ENCODE measurements at regions not wholly inside any gene's neighbourhood (a gene's known extent, or its start where the extent isn't known, plus 50 kb on each side); places are given as distances from the start of the nearest gene placed in this dataset.
A peak's percentile ranks its signal among the peaks of the same experiment; 100 is the strongest.
"Not testable (repeated sequence)": the region's sequence is repeated elsewhere in the genome, so short reads cannot be mapped to it uniquely, and the experiment has no call there.

DNA sequence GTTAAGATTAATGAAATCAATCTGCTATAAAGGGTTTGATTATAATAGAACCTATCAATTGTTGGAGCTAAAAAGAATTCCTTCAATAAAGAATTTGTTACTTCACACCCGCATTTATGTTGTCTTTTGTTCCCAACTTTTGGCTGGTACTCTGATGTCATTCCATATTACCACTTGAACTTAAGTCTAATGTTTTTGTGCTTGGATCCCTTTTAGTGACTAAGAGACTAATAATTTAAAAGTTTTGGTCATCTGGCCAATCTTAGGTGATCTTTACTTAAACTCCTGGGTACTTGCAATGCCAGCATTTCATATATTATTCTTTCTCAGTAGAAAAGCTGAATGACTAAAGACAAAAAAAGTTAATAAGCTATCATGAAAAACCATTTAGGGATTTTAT, 113.0 kb downstream of the TMEM30B start:
- DNase-seq (ENCODE audit: low read depth), result no peak

DNA sequence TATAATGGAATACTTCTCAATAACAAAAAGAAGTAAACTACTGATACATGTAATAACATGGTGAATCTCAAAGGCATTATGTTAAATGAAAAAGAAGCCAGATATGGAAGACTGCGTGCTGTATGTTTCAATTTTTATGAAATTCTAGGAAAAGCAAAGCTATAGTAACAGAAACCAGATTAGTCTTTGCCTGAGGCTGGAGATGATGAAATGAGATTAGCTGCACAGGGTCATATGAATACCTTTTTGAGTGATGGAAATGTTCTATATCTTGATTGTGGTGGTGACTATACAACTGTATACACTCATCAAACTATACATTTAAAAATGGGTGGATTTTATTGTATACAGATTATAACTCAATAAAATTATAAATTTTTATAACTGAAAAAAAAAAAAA, 113.5 kb downstream of the TMEM30B start:
- no peak for DNase-seq (ENCODE audit: low read depth)

DNA sequence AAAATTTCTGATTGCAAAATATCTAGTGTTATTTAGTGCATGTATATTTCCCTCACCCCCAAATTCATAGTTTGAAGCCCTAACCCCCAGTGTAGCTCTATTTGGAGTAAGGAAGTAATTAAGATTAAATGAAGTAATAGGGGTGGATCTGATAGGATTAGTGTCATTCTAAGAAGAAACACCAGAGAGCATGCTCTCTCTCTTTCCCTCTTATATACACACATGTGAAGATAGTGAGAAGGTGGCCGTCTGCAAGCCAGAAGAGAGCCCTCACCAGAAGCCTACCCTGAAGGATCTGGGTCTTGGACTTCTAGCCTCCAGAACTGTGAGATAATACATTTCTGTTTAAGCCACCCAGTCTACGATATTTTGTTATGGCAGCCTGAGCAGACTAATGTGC, 120.3 kb downstream of the TMEM30B start:
- DNase-seq (ENCODE audit: low read depth), result no peak

DNA sequence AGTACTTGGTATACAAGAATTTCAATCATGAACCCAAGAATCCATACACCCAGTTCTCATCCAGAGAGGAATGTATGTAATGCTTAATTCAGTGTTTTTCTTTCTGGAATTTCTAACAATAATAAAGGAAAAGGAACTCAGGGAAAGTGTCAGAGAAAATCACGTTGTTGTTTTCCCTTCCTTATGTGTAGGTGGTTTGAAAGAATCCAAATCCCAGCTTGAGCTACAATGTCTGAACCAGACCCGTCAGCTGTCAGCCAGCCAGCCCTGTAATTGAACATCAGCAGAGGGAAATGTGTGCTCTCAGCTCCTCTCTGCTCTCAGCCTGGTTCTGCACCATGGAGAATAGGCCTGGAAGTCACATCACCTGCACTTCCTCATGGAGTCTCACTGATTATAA, 126.5 kb downstream of the TMEM30B start:
- DNase-seq (ENCODE audit: low read depth), result no peak

DNA sequence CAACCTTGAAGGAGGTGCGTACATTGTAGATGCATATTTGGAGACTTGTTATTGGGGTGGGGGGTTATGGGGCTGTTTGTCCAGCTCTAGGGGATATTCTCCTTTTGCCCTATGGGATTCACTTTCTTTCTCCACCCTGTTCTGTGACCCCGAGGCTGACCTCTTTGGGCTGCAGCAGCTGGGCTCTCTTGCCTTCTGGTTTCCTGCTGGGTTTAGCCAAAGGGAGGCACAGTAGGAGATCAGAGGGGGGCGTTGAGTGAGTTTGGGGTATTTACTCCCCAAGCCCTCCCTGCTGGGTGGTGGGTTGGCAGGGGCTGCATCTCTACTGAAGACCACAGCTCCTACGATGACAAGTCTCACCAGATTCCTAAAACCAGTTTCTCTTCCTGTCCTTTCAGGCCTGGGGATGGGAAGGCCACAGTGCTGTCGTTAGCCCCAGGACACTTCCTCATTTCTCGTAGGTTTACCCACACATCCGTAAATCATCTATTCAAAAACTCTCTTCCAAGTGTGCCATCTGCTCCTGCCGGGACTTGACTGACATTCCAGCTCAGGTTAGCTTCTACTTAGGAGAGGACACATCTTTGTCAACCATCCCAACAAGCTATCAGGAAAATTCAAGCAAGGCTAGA, 127.1 kb downstream of the TMEM30B start:
- DNase-seq (ENCODE audit: low read depth), result no peak

DNA sequence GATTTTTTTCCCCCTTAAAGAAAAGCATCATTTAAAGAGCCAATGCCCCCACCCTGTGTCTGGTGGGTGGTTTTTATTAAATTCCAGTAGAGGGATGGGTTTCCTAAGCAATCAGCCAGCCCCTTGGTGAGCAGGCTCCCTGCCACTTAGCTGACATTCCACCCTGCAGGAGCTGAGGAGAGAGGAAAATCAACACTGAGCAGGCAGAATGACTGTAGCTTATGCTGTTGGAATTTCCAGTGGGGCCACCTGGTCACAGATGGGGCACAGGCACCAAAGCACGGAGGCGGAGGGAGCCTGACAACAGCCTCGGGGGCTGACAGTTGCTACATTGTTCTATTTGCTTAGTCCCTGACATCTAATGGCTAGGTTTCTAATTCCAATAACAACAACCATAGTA, 127.7 kb downstream of the TMEM30B start:
- DNase-seq (ENCODE audit: low read depth), result no peak

DNA sequence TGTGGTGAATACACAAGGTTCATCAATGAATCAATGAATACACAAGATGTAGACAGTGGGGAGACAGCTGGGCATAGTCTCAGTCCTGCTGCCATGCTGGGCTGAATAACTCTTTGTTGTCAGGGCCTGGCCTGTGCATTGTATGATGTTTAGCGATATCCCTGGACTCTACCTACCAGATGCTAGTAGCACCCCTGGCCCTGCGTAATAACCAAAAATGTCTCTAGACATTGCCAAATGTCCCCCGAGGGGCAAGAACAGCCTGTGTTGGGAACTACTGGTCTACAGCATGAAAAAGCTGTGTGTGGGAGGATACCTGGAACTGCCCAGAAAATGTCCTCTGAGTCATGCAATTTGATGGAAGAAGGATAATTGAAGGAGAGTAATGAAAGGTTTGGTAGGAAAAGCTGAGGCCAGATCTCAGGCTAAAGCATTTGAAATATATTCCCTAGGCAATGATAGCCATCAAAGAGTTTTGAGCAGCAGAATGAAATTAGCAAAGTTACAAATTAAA, 128.2 kb downstream of the TMEM30B start:
- peak; percentile 72 for DNase-seq (ENCODE audit: low read depth)

DNA sequence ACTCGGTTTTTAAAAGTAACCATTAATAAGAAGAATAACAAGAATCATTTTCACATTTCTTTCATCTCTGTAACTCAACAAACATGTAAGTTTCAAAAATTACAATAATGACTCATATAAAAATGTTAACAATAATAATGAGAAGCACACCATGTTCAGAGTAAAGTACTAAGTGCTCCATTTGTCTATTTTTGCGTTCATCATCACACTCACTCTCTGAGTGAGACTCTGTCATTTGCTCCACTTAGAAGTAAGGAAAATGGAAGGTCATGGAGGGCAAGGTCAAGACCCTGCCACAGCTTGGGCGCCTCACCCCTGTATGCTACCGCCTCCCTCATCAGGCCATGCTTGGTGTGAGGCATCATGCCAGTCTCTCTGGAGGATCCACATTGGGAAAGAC, 129.9 kb downstream of the TMEM30B start:
- DNase-seq (ENCODE audit: low read depth), result no peak

DNA sequence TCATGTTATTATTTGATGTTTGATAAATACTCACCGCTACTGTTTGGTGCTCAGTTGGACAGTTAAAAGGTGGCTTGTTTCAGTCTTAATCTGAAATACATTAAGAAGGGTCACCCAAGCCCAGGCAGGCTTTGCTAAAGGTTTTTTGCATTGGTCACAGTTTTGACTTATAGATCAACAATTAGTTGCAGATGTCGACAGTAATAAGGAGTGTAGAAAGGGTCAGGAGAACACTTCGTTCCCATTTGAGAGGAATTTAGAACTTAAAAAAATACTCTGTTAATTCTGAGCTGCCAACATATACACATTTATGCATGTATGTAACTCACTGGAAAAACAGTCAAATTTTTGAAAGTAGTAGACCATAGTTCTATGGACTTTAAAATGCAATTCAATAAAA, 130.3 kb downstream of the TMEM30B start:
- no peak for DNase-seq (ENCODE audit: low read depth)

DNA sequence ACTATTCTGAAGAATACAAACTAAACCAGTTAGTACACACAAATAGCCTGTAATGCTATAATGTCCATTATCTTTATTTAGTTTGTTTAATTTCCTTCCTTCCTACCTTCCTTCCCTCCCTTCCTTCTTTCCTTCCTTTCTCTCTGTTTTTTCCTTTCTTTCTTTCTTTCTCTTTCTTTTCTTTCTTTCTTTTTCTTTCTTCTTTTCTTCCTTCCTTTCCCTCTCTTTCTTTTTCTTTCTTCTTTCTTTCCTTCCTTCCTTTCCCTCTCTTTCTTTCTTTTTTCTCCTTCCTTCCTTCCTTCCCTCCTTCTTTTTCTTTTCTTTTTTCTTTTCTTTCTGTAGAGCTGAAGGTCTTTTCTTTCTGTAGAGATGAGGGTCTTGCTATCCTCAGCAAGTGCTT, 131.2 kb downstream of the TMEM30B start:
- no peak for DNase-seq (ENCODE audit: low read depth)

DNA sequence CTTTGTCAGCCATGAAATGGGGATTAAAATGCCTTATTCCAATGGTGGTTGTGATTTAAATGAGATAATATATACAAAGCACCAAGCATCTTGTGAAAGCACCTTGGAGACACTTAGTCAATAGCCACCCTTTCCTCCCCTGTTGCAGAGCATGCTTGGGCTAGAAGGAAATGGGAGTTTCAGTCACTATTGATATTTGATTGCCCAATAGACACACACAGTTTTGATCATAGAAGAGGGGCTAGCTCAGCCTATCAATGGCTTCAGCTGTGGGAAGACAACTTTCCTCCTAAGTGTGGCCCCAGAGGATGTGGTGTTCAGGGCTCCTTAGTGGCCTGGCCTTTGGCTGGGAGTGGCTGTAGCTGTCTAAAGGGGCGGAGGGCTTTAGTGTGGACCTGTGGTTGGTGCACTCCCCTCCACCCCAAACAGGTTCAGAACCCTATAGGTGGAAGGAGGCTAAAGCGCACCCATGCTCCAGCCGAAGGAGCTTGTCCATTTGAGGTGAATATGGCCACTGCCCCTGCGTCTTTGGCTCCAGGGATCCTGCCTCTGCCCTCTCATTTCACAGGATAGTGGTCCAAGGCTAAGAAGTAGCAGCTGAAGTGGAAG, 132.3 kb downstream of the TMEM30B start:
- DNase-seq (ENCODE audit: low read depth), result no peak

DNA sequence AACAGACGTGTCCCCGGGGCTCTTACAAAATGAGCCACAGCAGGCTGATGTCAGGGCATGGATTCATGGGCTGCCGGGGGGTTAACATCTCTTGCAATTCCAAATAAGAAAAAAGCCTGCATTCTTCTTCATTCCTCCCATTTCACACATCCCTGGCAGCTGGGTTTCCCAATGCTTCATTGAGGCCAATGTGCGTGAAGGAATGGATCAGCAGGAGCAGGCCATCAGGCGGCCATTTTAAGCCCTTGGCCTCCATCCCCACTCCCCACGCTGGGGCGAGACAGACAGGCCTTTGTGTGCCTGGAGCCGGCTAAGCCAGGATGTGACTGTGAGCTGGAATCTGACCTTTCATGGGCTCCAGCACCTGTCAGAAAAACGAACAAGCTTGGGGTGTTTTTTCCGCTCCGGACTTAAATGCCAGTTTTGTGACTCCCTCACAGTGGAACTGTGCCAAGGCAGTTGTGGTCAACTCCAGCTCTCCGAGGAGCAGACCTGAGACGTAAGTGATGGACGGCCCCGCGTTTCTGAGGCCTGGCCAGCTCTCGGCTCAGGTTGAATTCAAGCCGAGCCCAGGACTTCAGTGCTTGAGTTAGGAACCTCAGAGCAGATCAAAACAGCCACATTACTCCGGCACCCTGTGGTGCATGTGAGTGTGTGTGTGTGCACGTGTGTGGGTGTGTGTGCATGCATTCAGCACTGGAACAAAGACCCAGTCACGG, 133.1 kb downstream of the TMEM30B start:
- DNase-seq (ENCODE audit: low read depth), result peak; percentile 100

DNA sequence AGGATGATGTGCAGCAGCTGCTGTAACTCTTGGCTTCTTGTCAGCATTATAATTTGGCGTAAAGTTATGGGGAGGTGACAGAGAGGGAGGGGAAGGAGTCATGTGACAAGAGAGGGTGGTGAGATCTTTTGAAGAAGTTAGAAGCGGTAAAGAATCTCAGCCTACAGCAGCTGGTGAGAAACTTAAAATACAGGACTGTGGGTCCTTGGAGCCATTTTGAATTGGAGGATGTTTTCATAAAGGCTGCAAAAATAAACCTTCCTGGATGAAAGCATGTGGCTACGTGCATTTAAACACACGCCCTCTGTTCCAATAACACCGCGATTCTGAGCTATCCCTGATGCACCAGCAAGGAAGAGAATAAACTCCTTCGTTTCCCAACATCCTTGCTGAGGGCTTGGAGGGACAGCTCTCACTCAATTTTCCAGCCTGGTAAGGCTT, 133.7 kb downstream of the TMEM30B start:
- DNase-seq (ENCODE audit: low read depth), result peak; percentile 77

DNA sequence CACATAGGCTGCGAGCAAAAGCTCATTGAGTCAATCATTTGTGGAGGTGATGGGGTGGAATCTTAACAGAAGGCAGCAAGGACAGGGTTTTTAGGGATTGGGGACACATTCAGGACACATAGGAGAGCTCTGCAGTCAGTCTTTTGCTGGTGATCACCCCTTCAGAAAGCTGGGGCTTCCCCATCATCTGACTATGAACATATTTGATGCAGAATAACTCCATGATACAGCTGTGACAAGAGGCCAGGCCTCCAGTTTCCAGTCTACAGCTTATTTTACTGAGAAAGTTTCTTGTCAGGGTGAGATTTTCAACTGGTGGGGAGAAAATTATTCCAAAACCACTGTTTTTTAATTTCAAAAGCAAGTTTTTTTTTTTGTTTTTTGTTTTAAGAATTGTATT, 134.2 kb downstream of the TMEM30B start:
- DNase-seq (ENCODE audit: low read depth), result no peak

DNA sequence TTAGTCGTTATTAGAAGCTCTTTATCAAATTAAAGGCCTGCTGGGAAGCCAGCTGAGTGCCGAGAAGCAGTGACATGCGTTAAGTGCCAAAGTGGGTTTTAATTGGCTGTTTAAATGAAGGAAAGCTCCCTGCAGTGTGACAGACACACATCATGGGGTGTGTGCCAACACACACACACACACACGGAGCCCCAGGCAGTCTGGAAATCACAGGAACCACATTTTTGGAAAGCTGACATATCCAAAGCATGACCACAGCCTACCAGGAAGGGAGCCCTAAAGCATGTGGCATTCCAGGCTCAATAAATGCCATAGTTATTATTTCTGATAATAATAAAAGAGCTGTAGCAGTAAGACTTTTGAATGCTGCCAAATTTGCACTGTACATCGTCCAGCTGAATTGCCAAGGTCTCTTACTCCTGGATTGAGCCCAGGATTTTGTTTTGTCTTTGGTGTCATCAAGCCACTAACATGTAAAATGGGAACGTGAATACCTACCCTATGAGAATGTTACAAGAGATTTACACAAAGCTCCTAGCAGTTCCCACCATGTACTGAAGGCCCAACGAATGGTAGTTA, 135.1 kb downstream of the TMEM30B start:
- peak; percentile 90 for DNase-seq (ENCODE audit: low read depth)

DNA sequence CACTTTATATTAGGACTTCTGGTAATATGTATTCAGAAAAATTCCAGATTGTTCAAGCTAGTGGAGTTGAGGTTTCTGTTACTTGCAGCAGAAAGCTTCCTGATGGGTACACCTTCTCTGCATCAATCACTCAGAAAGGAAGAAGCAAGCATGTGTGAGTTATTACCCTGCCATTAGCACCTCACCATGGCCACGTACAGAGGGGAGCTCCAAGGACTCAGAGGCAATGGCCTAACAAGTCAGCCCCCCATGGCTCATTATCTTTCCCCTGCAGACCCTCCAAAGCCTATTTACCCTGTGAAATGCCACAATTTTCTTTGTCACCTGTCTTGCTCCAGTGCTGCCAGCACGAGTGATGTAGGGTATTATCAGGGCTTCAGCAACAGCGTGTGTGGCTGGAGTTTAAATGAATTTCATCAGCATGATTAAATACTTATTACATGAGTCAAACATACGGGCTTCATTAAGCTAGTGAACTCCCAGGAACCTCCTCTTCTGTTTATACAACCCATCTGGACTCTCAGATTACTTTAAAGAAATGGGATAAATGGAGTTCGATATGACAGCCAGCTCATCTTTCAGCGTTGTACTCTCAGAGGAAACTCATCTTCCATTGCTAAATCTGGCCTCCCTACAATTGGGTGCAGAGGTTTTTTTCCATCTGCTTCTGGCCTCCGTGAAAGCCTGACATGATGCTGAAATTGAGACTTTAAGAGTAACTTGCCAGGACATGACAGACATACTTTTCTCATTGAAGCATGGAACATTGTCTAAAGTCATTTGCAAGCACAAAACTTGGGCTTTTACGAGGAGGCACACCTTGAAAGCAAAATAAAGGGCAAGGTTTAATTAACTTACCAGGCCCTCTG, 135.9 kb downstream of the TMEM30B start:
- DNase-seq (ENCODE audit: low read depth), result peak; percentile 91

DNA sequence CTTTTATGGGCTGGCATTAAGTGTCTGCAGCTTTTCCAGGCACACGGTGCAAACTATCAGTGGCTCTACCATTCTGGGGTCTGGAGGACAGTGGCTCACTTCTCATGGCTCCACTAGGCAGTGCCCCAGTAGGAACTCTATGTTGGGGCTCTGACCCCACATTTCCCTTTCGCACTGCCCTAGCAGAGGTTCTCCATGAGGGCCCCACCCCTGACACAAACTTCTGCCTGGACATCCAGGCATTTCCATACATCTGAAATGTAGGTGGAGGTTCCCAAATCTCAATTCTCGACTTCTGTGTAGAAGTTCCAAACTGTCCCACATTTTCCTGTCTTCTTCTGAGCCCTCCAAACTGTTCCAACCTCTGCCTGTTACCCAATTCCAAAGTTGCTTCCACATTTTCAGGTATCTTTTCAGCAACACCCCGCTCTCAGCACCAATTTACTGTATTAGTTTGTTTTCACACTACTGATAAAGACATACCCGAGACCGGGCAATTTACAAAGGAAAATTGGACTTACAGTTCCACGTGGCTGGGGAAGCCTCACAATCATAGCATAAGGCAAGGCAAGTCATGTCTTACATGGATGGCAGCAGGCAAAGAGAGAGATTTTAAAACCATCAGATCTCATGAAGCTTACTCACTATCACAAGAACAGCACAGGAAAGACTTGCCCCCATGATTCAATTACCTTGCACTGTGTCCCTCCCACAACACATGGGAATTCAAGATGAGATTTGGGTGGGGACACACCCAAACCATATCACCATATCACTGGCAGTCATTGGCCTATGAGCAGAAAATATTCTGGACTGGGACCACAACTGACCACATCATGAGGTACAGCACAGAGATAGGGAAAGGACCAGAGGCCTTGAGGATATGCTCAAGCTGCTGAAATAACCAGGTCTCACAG, 136.8 kb downstream of the TMEM30B start:
- not testable (repeated sequence) for DNase-seq (ENCODE audit: low read depth)

DNA sequence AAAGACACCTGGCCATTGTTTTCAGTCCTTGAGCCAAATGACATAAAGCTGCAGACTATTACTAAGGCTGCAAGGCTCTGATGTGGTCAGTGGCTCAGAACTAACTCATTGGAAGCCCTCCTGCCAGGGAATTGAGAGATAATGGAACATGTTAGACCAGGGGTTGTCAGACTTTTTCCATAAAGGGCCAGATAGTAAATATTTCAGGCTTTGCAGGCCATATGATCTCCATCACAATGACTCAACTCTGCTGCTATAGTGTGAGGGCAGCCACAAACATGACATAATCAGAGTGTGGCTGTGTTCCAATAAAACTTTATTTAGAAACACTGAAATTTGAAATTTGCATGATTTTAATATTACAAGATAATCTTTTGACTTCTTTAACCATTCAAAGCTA, 140.3 kb downstream of the TMEM30B start:
- peak; percentile 76 for DNase-seq (ENCODE audit: low read depth)

DNA sequence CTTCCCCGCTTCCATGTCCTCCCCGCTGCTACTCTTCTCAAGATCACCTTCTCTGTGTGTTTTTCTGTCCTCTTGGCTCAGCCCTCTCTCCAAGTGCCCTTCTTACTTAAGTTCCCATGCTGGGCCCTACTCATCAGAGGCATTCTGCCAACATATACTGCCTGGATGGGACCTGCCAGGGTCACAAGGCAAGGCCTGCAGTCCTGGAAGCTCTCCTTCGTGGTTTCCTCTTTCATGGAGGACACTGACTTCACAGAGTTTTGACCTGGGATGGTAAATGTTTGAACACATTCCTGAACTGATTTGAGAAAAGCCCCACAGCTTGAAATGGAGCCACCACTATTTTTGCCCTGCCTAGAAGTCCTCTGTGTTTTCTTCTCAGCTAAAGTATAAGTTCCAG, 140.9 kb downstream of the TMEM30B start:
- peak; percentile 33 for DNase-seq (ENCODE audit: low read depth)

DNA sequence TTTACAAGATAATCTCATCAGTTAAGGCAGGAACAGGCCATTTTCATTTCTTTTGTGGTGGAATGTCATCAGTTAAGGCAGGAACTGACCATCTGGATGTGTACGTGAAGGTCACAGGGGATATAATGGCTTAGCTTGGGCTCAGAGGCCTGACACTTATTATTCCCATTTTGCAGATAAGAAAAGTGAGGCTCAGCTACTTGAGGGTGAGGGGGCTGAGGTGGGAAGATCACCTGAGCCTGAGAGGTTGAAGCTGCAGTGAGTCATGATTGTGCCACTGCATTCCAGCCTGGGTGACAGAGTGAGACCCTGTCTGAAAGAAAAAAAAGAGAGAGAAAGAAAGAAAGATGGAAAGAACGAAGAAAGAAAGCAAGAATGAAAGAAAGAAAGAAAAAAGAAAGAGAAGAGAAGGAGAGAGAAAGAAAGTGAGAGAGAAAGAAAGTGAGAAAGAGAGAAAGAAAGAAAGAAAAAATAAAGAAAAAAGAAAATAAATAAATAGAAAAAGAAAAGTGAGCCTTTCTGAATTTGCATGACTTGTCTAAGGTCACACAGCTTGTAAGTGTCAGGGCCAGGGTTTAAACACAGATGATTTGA, 142.0 kb downstream of the TMEM30B start:
- no peak for DNase-seq (ENCODE audit: low read depth)
